K562 (cell line): ENCODE measurements at regions not wholly inside any gene's neighbourhood (a gene's known extent, or its start where the extent isn't known, plus 50 kb on each side); places are given as distances from the start of the nearest gene placed in this dataset.

ENCODE experiments used
- ATAC-seq: fragments of 200-7000 bp; cut with Tn5 transposase; 3 replicates; pipeline ENCODE4 v1.9.1; 2020; ENCODE audit warnings: moderate library complexity
- BruUV-seq: library from RNA; stranded (reverse); fragments of 400-500 nt; replicated peaks from 2 replicates; lab custom pipeline; 2021; lab: Mats Ljungman, UMichigan
- CTCF ChIA-PET: fragments of 300-600 bp; formaldehyde crosslinking; extraction: SDS; loops from one replicate; lab custom pipeline; 2021; ENCODE audit warnings: low intra/inter-chr PET ratio; lab: Yijun Ruan, JAX
- POLR2A ChIA-PET: fragments of 300-600, 350-650 bp; sonication (Branson Sonifier 250); formaldehyde crosslinking; extraction: SDS; loops from one replicate; lab custom pipeline; 2021; ENCODE audit warnings: antibody characterized with exemption, inconsistent platforms; lab: Yijun Ruan, JAX
- DNase-seq, 4 experiments: peaks; one replicate each; pipeline versions ENCODE4 v3.0.0 to v3.0.0-alpha.2; 2011 to 2018; ENCODE audit warnings: low spot score in 3 of 4, mixed read lengths in 3 of 4; ENCODE audit errors: extremely low read depth in 1 of 4
- FAIRE-seq: peaks from 2 replicates; lab custom pipeline; 2011; peaks lifted over from hg19 to GRCh38; lab: Jason Lieb, UNC
- H2AFZ ChIP-seq: 2 replicates; pipeline ENCODE4 v1.6.0; 2011; ENCODE audit warnings: low read depth, low read length, control low read depth, inconsistent platforms
- H3K27ac ChIP-seq: fragments of 200-600 bp; 3 replicates; pipeline ENCODE4 v1.8.0; 2011; ENCODE audit warnings: low read depth, mild to moderate bottlenecking, control low read depth, inconsistent platforms, low read length, moderate library complexity, mixed read lengths; ENCODE audit errors: extremely low read depth
- H3K27me3 ChIP-seq, 2 experiments: fragments of 300-600 bp in 1 of 2; 2 replicates in 1 of 2; 3 replicates in 1 of 2; pipeline versions ENCODE4 v1.6.0 to v1.8.0; 2011; ENCODE audit warnings: inconsistent platforms in 2 of 2, low read length in 2 of 2, mild to moderate bottlenecking in 1 of 2, mixed read lengths in 1 of 2, moderate library complexity in 1 of 2; ENCODE audit not compliant: control insufficient read depth in 2 of 2, insufficient read depth in 2 of 2
- H3K36me3 ChIP-seq: fragments of 300-600 bp; 3 replicates; pipeline ENCODE4 v1.8.0; 2011; ENCODE audit warnings: mild to moderate bottlenecking, low read length, inconsistent platforms; ENCODE audit not compliant: control insufficient read depth, insufficient read depth
- H3K4me1 ChIP-seq, 2 experiments: fragments of 200-600 bp in 1 of 2; replicated peaks in 1 of 2; 2 replicates in 1 of 2; 3 replicates in 1 of 2; pipeline versions ENCODE4 v1.5.1 to v1.8.0; 2011; ENCODE audit warnings: inconsistent platforms in 2 of 2, low read length in 2 of 2, mild to moderate bottlenecking in 1 of 2, mixed read lengths in 1 of 2, moderate library complexity in 1 of 2; ENCODE audit not compliant: control insufficient read depth in 2 of 2, insufficient read depth in 2 of 2
- H3K4me2 ChIP-seq: 2 replicates; pipeline ENCODE4 v1.6.1; 2011; ENCODE audit warnings: low read length, control low read depth, inconsistent platforms, mixed read lengths; ENCODE audit not compliant: insufficient read depth
- H3K4me3 ChIP-seq: fragments of 200-600 bp; sonication (generic), shearing (Covaris generic); 2 replicates; pipeline ENCODE4 v1.5.1; 2016; ENCODE audit warnings: control low read depth, inconsistent platforms
- H3K79me2 ChIP-seq: fragments of 200-600 bp; 3 replicates; pipeline ENCODE4 v1.8.0; 2011; ENCODE audit warnings: low read length, inconsistent platforms; ENCODE audit not compliant: control insufficient read depth, insufficient read depth
- H3K9ac ChIP-seq, 2 experiments: 2 replicates each; pipeline versions ENCODE4 v1.6.0 to v1.6.1; 2011; ENCODE audit warnings: low read depth in 2 of 2, low read length in 2 of 2, control low read depth in 1 of 2, inconsistent platforms in 1 of 2, mild to moderate bottlenecking in 1 of 2, mixed read lengths in 1 of 2; ENCODE audit not compliant: insufficient read depth in 1 of 2
- H3K9me1 ChIP-seq: one replicate; pipeline ENCODE4 v1.6.0; 2011; ENCODE audit warnings: inconsistent platforms, mild to moderate bottlenecking, low read length, moderate library complexity; ENCODE audit not compliant: control insufficient read depth, insufficient read depth
- H3K9me3 ChIP-seq: replicated peaks from 2 replicates; pipeline ENCODE4 v1.5.1; 2011; ENCODE audit warnings: low read depth, low read length, inconsistent platforms; ENCODE audit not compliant: control insufficient read depth, insufficient read depth
- H4K20me1 ChIP-seq: replicated peaks from 2 replicates; pipeline ENCODE4 v1.6.1; 2011; ENCODE audit warnings: low read length, inconsistent platforms, mixed read lengths; ENCODE audit not compliant: control insufficient read depth, insufficient read depth
- ARID4B ChIP-seq: sonication (generic); formaldehyde crosslinking; IDR thresholded peaks from 2 replicates; pipeline ENCODE4 v1.8.0; 2022; ENCODE audit warnings: mild to moderate bottlenecking, missing genetic modification reagents
- FOXM1 ChIP-seq, 2 experiments: fragments of 450-650 bp in 1 of 2; sonication (generic) in 1 of 2; formaldehyde crosslinking in 1 of 2; IDR thresholded peaks; 2 replicates each; pipeline versions ENCODE4 v1.6.1 to v1.9.0; 2017 to 2022; ENCODE audit warnings: low read depth in 2 of 2, mild to moderate bottlenecking in 2 of 2, missing genetic modification reagents in 1 of 2, moderate library complexity in 1 of 2
- PHF21A ChIP-seq: fragments of 450-650 bp; IDR thresholded peaks from 2 replicates; pipeline ENCODE4 v1.6.1; 2017; ENCODE audit warnings: low read depth, borderline replicate concordance
- TEAD2 ChIP-seq: fragments of 450-650 bp; IDR thresholded peaks from 2 replicates; pipeline ENCODE4 v1.6.1; 2016; ENCODE audit warnings: missing genetic modification characterization, control low read depth, missing compliant biosample characterization
- WGBS: fragments of 100-300 bp; shearing (Covaris generic); methylation state at CpG from one replicate; pipeline ENCODE4 v1.1.6; 2016; ENCODE audit warnings: low coverage, mixed read lengths; ENCODE audit not compliant: insufficient coverage; ENCODE audit errors: missing lambda C conversion rate; 5-methylcytosine and 5-hydroxymethylcytosine counted together
- in situ Hi-C: fragments of 300-500 bp; cut with MboI; formaldehyde crosslinking; loops from 4 replicates; pipeline ENCODE4 v1.15.0; 2018; ENCODE audit warnings: inconsistent platforms, mixed read lengths
- intact Hi-C: fragments of 100-400 bp; cut with micrococcal nuclease; formaldehyde crosslinking; loops from 2 replicates; pipeline ENCODE4 v1.14.2; 2022

- TF ChIP-seq TEAD2 (tag), result no peak
These were observed 127.9 kb upstream of the AR start (continued) for GRCh38 chrX:67415937-67416336.

GRCh38 chrX:67426946-67427345, 116.9 kb upstream of the AR start:
- 18% methylated on average over 2 of the region's 2 CpGs for WGBS
- no peak for FAIRE-seq

More at GRCh38 chrX:67426946-67427345, 116.9 kb upstream of the AR start:
- H4K20me1 ChIP-seq, result no peaks in the 10 kb centered on the region
- H3K36me3 ChIP-seq, result no peaks in the 10 kb centered on the region
- H3K27me3 ChIP-seq, result no peaks in the 10 kb centered on the region
- no peak overlapping the region for H3K9ac ChIP-seq
- no peaks in the 10 kb centered on the region for H3K79me2 ChIP-seq
- H2AFZ ChIP-seq, result no peak overlapping the region
- no peaks in the 10 kb centered on the region for H3K9me3 ChIP-seq
- no peak overlapping the region for H3K27ac ChIP-seq
- no peak for TF ChIP-seq FOXM1 (IDR thresholded peaks at IDR 0.05; ENCODE audit: low read depth)
- TF ChIP-seq FOXM1 (CRISPR knock-in tag; IDR thresholded peaks at IDR 0.05; ENCODE audit: low read depth), result no peak
- no peak for TF ChIP-seq PHF21A
- TF ChIP-seq ARID4B (CRISPR knock-in tag), result no peak
- no peaks in the 10 kb centered on the region for H3K9me1 ChIP-seq
- no peak overlapping the region for H3K4me3 ChIP-seq
- intact Hi-C loops, result no loop called here
- H3K4me2 ChIP-seq, result no peak overlapping the region
- ATAC-seq (no peak), DNase-seq (no peak)
- no TSS peak for BruUV-seq
- in situ Hi-C loops, result no loop called here
- CTCF ChIA-PET, result no interaction called here
- H3K4me1 ChIP-seq, result no peaks in the 10 kb centered on the region
- POLR2A ChIA-PET, result no interaction called here
